ENCODE measurements at regions not wholly inside any gene's neighbourhood (a gene's known extent, or its start where the extent isn't known, plus 50 kb on each side); places are given as distances from the start of the nearest gene placed in this dataset.

- TF ChIP-seq POLR2A (IDR thresholded peaks at IDR 0.05; ENCODE audit: low read length) = no peak
- no peak for TF ChIP-seq MAX (IDR thresholded peaks at IDR 0.05)
- TF ChIP-seq CTCF (IDR thresholded peaks at IDR 0.05) = no peak
- no peak for TF ChIP-seq SREBF2 (IDR thresholded peaks at IDR 0.05)
- TF ChIP-seq NR3C1 (IDR thresholded peaks at IDR 0.05) = no peak
- no peak for TF ChIP-seq CEBPB (IDR thresholded peaks at IDR 0.05)
- TF ChIP-seq REST (IDR thresholded peaks at IDR 0.05) = no peak
- TF ChIP-seq RFX5 (IDR thresholded peaks at IDR 0.05) = no peak
- TF ChIP-seq PBX3 (IDR thresholded peaks at IDR 0.05) = no peak
- no peak for TF ChIP-seq RAD21 (conservative IDR thresholded peaks at IDR 0.05 in 1 of 2, IDR thresholded peaks at IDR 0.05 in 1 of 2)
- TF ChIP-seq MYC (IDR thresholded peaks at IDR 0.05; ENCODE audit: borderline replicate concordance, low read length) = no peak
- TF ChIP-seq KDM5A (IDR thresholded peaks at IDR 0.05) = no peak
Observed at GRCh38 chr3:164812042-164812441, 266.3 kb downstream of the SI start.

Measured in A549 (cell line).